ENCODE measurements at regions not wholly inside any gene's neighbourhood (a gene's known extent, or its start where the extent isn't known, plus 50 kb on each side); places are given as distances from the start of the nearest gene placed in this dataset. TPM values are rescaled to one million over a fixed set of nuclear protein-coding genes. Genes with fewer than 3 reads are reported as not detected.

DNA sequence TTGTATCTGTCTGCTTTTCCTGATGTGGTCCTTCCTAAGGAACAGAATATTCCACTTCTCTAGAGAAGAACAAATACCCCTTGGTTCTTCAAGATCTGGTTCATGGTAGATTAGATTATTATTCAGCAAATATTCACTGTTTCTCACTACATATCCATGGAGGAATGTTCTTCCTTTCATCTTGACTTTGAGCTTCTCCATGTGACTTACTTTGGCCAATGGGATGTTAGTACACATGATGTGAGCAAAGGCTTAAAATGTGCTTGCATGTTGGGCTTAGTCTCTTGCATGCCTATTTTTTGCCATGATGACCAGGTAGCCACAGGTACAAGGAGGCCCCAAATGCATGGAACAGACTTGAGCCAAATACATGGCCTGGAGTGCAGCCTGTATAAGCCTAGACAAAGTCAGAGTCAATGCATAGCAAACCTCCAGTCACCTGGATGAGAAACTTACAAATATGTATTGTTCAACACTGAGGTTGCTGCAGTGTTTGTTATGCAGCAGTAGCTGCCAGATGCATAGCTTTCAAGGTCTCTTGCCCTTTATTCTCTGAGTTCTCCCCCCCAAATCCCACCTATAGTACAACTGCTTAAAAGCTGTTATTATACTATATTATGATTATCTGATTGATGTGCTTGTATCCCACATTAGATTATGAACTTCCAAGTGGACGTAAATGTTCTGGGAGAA lies 50.0 kb upstream of the CHD6 start:
- Histone ChIP-seq H3K4me2 (ENCODE audit: unreplicated experiment) (no peak overlapping the region), H2AFZ (no peak overlapping the region), H3K27me3 (replicated peaks; ENCODE audit: insufficient read depth) (no peaks in the 10 kb centered on the region), H3K4me1 (ENCODE audit: insufficient read depth) (no peaks in the 10 kb centered on the region), H3K36me3 (ENCODE audit: low read depth) (no peaks in the 10 kb centered on the region), H4K20me1 (ENCODE audit: insufficient read depth) (no peaks in the 10 kb centered on the region), H3K79me2 (ENCODE audit: insufficient read depth) (no peaks in the 10 kb centered on the region), H3K9me3 (ENCODE audit: low read depth) (no peaks in the 10 kb centered on the region), H3F3A (ENCODE audit: insufficient read depth) (no peaks in the 10 kb centered on the region), H3K9ac (no peak overlapping the region), H3K4me3 (no peak overlapping the region), H3K27ac (no peak overlapping the region), H3K9me2 (ENCODE audit: insufficient read depth) (no peaks in the 10 kb centered on the region)
- no peak for TF ChIP-seq EZH2phosphoT487 (IDR thresholded peaks at IDR 0.05; ENCODE audit: insufficient read depth, low read depth)
- no peak for TF ChIP-seq EZH2 (IDR thresholded peaks at IDR 0.05; ENCODE audit: insufficient read depth, poor library complexity, severe bottlenecking)
- in situ Hi-C loops (cut with MboI) = no loop called here
- DNase-seq = no peak
- WGBS, 2 experiments (ENCODE audit: low coverage in 1 of 2, low lambda C conversion rate in 2 of 2, missing lambda C conversion rate in 2 of 2) = 17 to 41% methylated on average over 1 of the region's 1 CpG

Small RNA genes in the stretch of these regions (small RNA-seq; reads per million reads assigned to genes)
- not detected for gene RF00568 (ENCODE audit: low read depth, low replicate concordance)
- not detected for gene RNU6-1018P (ENCODE audit: low read depth, low replicate concordance)
